HepG2 (cell line): ENCODE measurements at regions not wholly inside any gene's neighbourhood (a gene's known extent, or its start where the extent isn't known, plus 50 kb on each side); places are given as distances from the start of the nearest gene placed in this dataset.

Source experiments
- ATAC-seq: fragments of 200-7000 bp; cut with Tn5 transposase; 3 replicates; pipeline ENCODE4 v1.9.1; 2020; ENCODE audit warnings: mild to moderate bottlenecking, moderate library complexity
- BruUV-seq: library from RNA; stranded (reverse); fragments of 400-500 nt; replicated peaks from 2 replicates; lab custom pipeline; 2021; lab: Mats Ljungman, UMichigan
- CTCF ChIA-PET: fragments of 300-600 bp; formaldehyde crosslinking; extraction: SDS; loops from one replicate; lab custom pipeline; 2021; ENCODE audit warnings: low total read pairs, inconsistent platforms, low intra/inter-chr PET ratio; lab: Yijun Ruan, JAX
- POLR2A ChIA-PET: fragments of 350-600 bp; sonication (Branson Sonifier 250); formaldehyde crosslinking; loops from one replicate; lab custom pipeline; 2020; ENCODE audit warnings: antibody characterized with exemption, inconsistent platforms; lab: Yijun Ruan, JAX
- DNase-seq: peaks from one replicate; pipeline ENCODE4 v3.0.0-alpha.2; 2015; ENCODE audit warnings: low spot score
- FAIRE-seq: peaks from 3 replicates; lab custom pipeline; 2011; peaks lifted over from hg19 to GRCh38; lab: Jason Lieb, UNC
- H2AFZ ChIP-seq: one replicate; pipeline ENCODE4 v1.6.1; 2011; ENCODE audit warnings: low read length, inconsistent platforms
- H3K27ac ChIP-seq: fragments of 300-600 bp; 3 replicates; pipeline ENCODE4 v1.8.0; 2011; ENCODE audit warnings: mixed run types, mild to moderate bottlenecking, mixed read lengths, low read length, inconsistent platforms; ENCODE audit not compliant: insufficient read depth; ENCODE audit errors: extremely low read length
- H3K27me3 ChIP-seq, 2 experiments: fragments of 200-600 bp in 1 of 2; 2 replicates in 1 of 2; 3 replicates in 1 of 2; pipeline versions ENCODE4 v1.6.0 to v1.8.0; 2011; ENCODE audit warnings: low read length in 2 of 2, mild to moderate bottlenecking in 2 of 2, moderate library complexity in 2 of 2, inconsistent platforms in 1 of 2; ENCODE audit not compliant: insufficient read depth in 2 of 2, control insufficient read depth in 1 of 2
- H3K36me3 ChIP-seq, 2 experiments: fragments of 200-600 bp in 1 of 2; replicated peaks in 1 of 2; 2 replicates in 1 of 2; 3 replicates in 1 of 2; pipeline versions ENCODE4 v1.5.1 to v1.8.0; 2011; ENCODE audit warnings: low read length in 2 of 2, inconsistent platforms in 1 of 2; ENCODE audit not compliant: insufficient read depth in 2 of 2, control insufficient read depth in 1 of 2
- H3K4me1 ChIP-seq: 2 replicates; pipeline ENCODE4 v1.5.1; 2012; ENCODE audit warnings: low read length, inconsistent platforms; ENCODE audit not compliant: insufficient read depth
- H3K4me2 ChIP-seq: 2 replicates; pipeline ENCODE4 v1.6.0; 2011; ENCODE audit warnings: low read depth, low read length, inconsistent platforms
- H3K4me3 ChIP-seq, 3 experiments: fragments of 200-600 bp in 1 of 3; sonication (generic), shearing (Covaris generic) in 1 of 3; replicated peaks in 1 of 3; 2 replicates each; pipeline ENCODE4 v1.5.1; 2011 to 2016; ENCODE audit warnings: low read length in 3 of 3, inconsistent platforms in 2 of 3, low read depth in 2 of 3, mild to moderate bottlenecking in 2 of 3, control low read depth in 1 of 3, mixed read lengths in 1 of 3; ENCODE audit not compliant: insufficient read depth in 1 of 3
- H3K79me2 ChIP-seq: one replicate; pipeline ENCODE4 v1.6.1; 2011; ENCODE audit warnings: low read length, inconsistent platforms; ENCODE audit not compliant: insufficient read depth
- H3K9ac ChIP-seq: 2 replicates; pipeline ENCODE4 v1.6.0; 2011; ENCODE audit warnings: mild to moderate bottlenecking, low read depth, low read length, inconsistent platforms; ENCODE audit not compliant: insufficient read depth
- H3K9me3 ChIP-seq: 2 replicates; pipeline ENCODE4 v1.5.1; 2012; ENCODE audit warnings: mild to moderate bottlenecking, low read length
- H4K20me1 ChIP-seq: 2 replicates; pipeline ENCODE4 v1.6.0; 2011; ENCODE audit warnings: inconsistent platforms, mild to moderate bottlenecking, low read length, moderate library complexity; ENCODE audit not compliant: insufficient read depth
- CTCF ChIP-seq: sonication (generic); formaldehyde crosslinking; IDR thresholded peaks from 2 replicates; pipeline ENCODE4 v1.5.0; 2020; ENCODE audit warnings: mild to moderate bottlenecking, missing genetic modification reagents, moderate library complexity
- DBP ChIP-seq: sonication (generic); formaldehyde crosslinking; IDR thresholded peaks from 2 replicates; pipeline ENCODE4 v1.4.0; 2020; ENCODE audit warnings: missing genetic modification reagents; ENCODE audit errors: not compliant biosample characterization
- IKZF5 ChIP-seq: IDR thresholded peaks from 2 replicates; pipeline ENCODE4 v1.6.1; 2018; ENCODE audit warnings: missing genetic modification reagents, mild to moderate bottlenecking, missing compliant biosample characterization
- KDM5A ChIP-seq: fragments of 200-600 bp; sonication (generic); IDR thresholded peaks from 2 replicates; pipeline ENCODE4 v1.7.0; 2018; ENCODE audit warnings: antibody characterized with exemption, mild to moderate bottlenecking, low read length, borderline replicate concordance
- KLF11 ChIP-seq: IDR thresholded peaks from 2 replicates; pipeline ENCODE4 v1.6.1; 2016; ENCODE audit warnings: missing compliant biosample characterization
- MAZ ChIP-seq, 2 experiments: sonication (generic) in 1 of 2; formaldehyde crosslinking in 1 of 2; IDR thresholded peaks; 2 replicates each; pipeline versions ENCODE4 v1.5.0 to v1.6.1; 2012 to 2020; ENCODE audit warnings: low read depth in 2 of 2, mild to moderate bottlenecking in 2 of 2, borderline replicate concordance in 1 of 2, improper control_type of control experiment in 1 of 2, low read length in 1 of 2, missing genetic modification reagents in 1 of 2, moderate library complexity in 1 of 2
- PHF8 ChIP-seq: sonication (generic); formaldehyde crosslinking; IDR thresholded peaks from 2 replicates; pipeline ENCODE4 v1.5.0; 2020; ENCODE audit warnings: missing genetic modification reagents
- PRMT3 ChIP-seq: sonication (generic); formaldehyde crosslinking; IDR thresholded peaks from 2 replicates; pipeline ENCODE4 v1.8.1; 2022; ENCODE audit warnings: low read depth, mild to moderate bottlenecking, moderate library complexity, missing genetic modification reagents, borderline replicate concordance
- RFX1 ChIP-seq: fragments of 450-650 bp; IDR thresholded peaks from 2 replicates; pipeline ENCODE4 v1.6.1; 2017
- ZHX1 ChIP-seq: sonication (generic); formaldehyde crosslinking; IDR thresholded peaks from 2 replicates; pipeline ENCODE4 v1.8.1; 2022; ENCODE audit warnings: low read depth, mild to moderate bottlenecking, missing genetic modification reagents
- WGBS: methylation state at CpG from one replicate; pipeline ENCODE4 v1.1.6; 2017; ENCODE audit warnings: low lambda C conversion rate; 5-methylcytosine and 5-hydroxymethylcytosine counted together
- in situ Hi-C: cut with HindIII; loops from 2 replicates; pipeline ENCODE4 v1.10.0; 2017; ENCODE audit warnings: low pct_unique_long_range_greater_than_20kb; ENCODE audit not compliant: extremely low pct_ligation_motif_present
- intact Hi-C: fragments of 100-400 bp; cut with micrococcal nuclease; formaldehyde crosslinking; loops from one replicate; pipeline ENCODE4 v1.10.0; 2022; ENCODE audit not compliant: unreplicated experiment

GRCh38 chr5:103829585-103829984 lies 267.0 kb upstream of the NUDT12 start:
- H3K79me2 ChIP-seq: no peaks in the 10 kb centered on the region
- POLR2A ChIA-PET: no interaction called here
- CTCF ChIA-PET: interaction anchor here (2.2 kb wide), 1 partner anchor 349 kb away, joined by 10 read pairs; no protein-coding TSS in a partner anchor
- no peaks in the 10 kb centered on the region for H3K27me3 ChIP-seq
- no peak overlapping the region for H3K4me3 ChIP-seq
- no peak overlapping the region for H3K27ac ChIP-seq
- intact Hi-C loops: loop anchor here (1.0 kb wide), 1 partner anchor 350 kb away; no protein-coding TSS in a partner anchor
- 2% methylated on average over 7 of the region's 7 CpGs for WGBS
- no peaks in the 10 kb centered on the region for H3K4me1 ChIP-seq
- H3K9ac ChIP-seq: no peak overlapping the region
- no peak for DNase-seq
- TF ChIP-seq CTCF (CRISPR knock-in tag): peak; percentile 18; the same call in 1 of the 2 replicates
- no peak for TF ChIP-seq PHF8 (CRISPR knock-in tag)
- TF ChIP-seq, all 625 proteins: peak for 1
- no peak for FAIRE-seq
- Histone ChIP-seq H2AFZ (no peak overlapping the region), H3K9me3 (no peaks in the 10 kb centered on the region), H4K20me1 (no peaks in the 10 kb centered on the region), H3K4me2 (no peak overlapping the region), H3K36me3 (no peaks in the 10 kb centered on the region)
- in situ Hi-C loops: no loop called here
- no peak for ATAC-seq
- no TSS peak for BruUV-seq

- Histone ChIP-seq H3K4me3 (no peak overlapping the region), H3K27ac (no peak overlapping the region), H3K9ac (no peak overlapping the region), H3K4me1 (no peaks in the 10 kb centered on the region), H2AFZ (no peak overlapping the region), H3K27me3 (no peaks in the 10 kb centered on the region), H3K79me2 (no peaks in the 10 kb centered on the region), H4K20me1 (no peaks in the 10 kb centered on the region), H3K9me3 (no peaks in the 10 kb centered on the region), H3K4me2 (no peak overlapping the region), H3K36me3 (no peaks in the 10 kb centered on the region)
- in situ Hi-C loops: no loop called here
- BruUV-seq: no TSS peak
- TF ChIP-seq IKZF5 (CRISPR knock-in tag) (no peak), ZHX1 (CRISPR knock-in tag) (no peak), RFX1 (no peak), PRMT3 (no peak), KLF11 (no peak), DBP (CRISPR knock-in tag) (no peak), MAZ (IDR thresholded peaks at IDR 0.05; ENCODE audit: borderline replicate concordance, low read depth, low read length) (no peak), MAZ (CRISPR knock-in tag; IDR thresholded peaks at IDR 0.05; ENCODE audit: low read depth) (no peak), KDM5A (no peak)
- intact Hi-C loops: no loop called here
- ATAC-seq (no peak), DNase-seq (no peak), FAIRE-seq (no peak)
- WGBS: 29% methylated on average over 4 of the region's 4 CpGs
- CTCF ChIA-PET: no interaction called here
- POLR2A ChIA-PET: no interaction called here
These were observed 265.4 kb upstream of the NUDT12 start for GRCh38 chr5:103827976-103828375.
